Body of pancreas (tissue), 4 donors: ENCODE measurements at regions not wholly inside any gene's neighbourhood (a gene's known extent, or its start where the extent isn't known, plus 50 kb on each side); places are given as distances from the start of the nearest gene placed in this dataset.

Experiments
- POLR2A ChIP-seq, 3 donors: fragments of 450-650 bp; IDR thresholded peaks; one replicate each; pipeline ENCODE4 v1.6.1; 2016; ENCODE audit warnings: antibody characterized with exemption in 3 of 3, mild to moderate bottlenecking in 2 of 3
- TF ChIP-seq, protein P1 (sequence below), 7 experiments: fragments of 450-650 bp in 4 of 7; fragments of 200-600 bp in 3 of 7; sonication (generic) in 3 of 7; IDR thresholded peaks; one replicate each; pipeline ENCODE4 v1.5.1; 2016 to 2019; ENCODE audit warnings: antibody characterized with exemption in 7 of 7

DNA sequence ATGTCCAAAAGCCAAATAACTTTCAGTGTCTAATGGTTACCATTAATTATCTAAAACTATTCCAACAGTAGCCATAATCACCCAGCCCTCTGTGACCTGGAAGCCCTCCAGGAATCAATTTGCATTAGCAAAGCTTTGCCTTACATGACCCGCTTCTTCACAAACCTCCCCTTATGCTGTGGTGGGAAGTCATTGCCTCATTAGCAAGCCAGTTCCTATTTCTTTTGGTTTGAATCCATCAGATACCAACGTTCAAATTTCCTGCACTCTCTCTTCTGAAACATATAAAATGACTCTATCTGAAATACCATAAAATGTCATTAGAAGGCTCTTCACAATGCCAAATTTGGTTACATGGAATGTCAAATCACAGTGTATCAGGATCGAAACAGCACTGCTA is 268.3 kb upstream of the PRKD1 start:
- TF ChIP-seq POLR2A (IDR thresholded peaks at IDR 0.05), result no peak
- TF ChIP-seq, protein P1, sequence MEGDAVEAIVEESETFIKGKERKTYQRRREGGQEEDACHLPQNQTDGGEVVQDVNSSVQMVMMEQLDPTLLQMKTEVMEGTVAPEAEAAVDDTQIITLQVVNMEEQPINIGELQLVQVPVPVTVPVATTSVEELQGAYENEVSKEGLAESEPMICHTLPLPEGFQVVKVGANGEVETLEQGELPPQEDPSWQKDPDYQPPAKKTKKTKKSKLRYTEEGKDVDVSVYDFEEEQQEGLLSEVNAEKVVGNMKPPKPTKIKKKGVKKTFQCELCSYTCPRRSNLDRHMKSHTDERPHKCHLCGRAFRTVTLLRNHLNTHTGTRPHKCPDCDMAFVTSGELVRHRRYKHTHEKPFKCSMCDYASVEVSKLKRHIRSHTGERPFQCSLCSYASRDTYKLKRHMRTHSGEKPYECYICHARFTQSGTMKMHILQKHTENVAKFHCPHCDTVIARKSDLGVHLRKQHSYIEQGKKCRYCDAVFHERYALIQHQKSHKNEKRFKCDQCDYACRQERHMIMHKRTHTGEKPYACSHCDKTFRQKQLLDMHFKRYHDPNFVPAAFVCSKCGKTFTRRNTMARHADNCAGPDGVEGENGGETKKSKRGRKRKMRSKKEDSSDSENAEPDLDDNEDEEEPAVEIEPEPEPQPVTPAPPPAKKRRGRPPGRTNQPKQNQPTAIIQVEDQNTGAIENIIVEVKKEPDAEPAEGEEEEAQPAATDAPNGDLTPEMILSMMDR (IDR thresholded peaks at IDR 0.05), result no peak
